ENCODE measurements at regions not wholly inside any gene's neighbourhood (a gene's known extent, or its start where the extent isn't known, plus 50 kb on each side); places are given as distances from the start of the nearest gene placed in this dataset.

GRCh38 chr6:137588472-137588871, 94.3 kb upstream of the OLIG3 start:
- TF ChIP-seq CTCF (IDR thresholded peaks at IDR 0.05) = no peak
- Histone ChIP-seq H3K27ac (no peak overlapping the region), H3K4me3 (no peak overlapping the region)
- DNase-seq (ENCODE audit: low spot score) = no peak

- no peak for TF ChIP-seq CTCF (IDR thresholded peaks at IDR 0.05)
- Histone ChIP-seq H3K27ac (no peak overlapping the region), H3K4me3 (no peak overlapping the region)
- DNase-seq (ENCODE audit: low spot score) = no peak
Measured at GRCh38 chr6:137589067-137589848, 95.1 kb upstream of the OLIG3 start.

- Histone ChIP-seq H3K27ac (no peak overlapping the region), H3K4me3 (no peak overlapping the region)
- no peak for DNase-seq (ENCODE audit: low spot score)
- TF ChIP-seq CTCF (IDR thresholded peaks at IDR 0.05) = no peak
Measured at GRCh38 chr6:137590684-137591083, 96.5 kb upstream of the OLIG3 start.

GRCh38 chr6:137601471-137601870, 107.3 kb upstream of the OLIG3 start:
- DNase-seq (ENCODE audit: low spot score) = no peak
- no peak for TF ChIP-seq CTCF (IDR thresholded peaks at IDR 0.05)
- Histone ChIP-seq H3K4me3 (no peak overlapping the region), H3K27ac (no peak overlapping the region)

GRCh38 chr6:137602313-137603197, 108.4 kb upstream of the OLIG3 start:
- Histone ChIP-seq H3K4me3 (no peak overlapping the region), H3K27ac (no peak overlapping the region)
- no peak for DNase-seq (ENCODE audit: low spot score)
- no peak for TF ChIP-seq CTCF (IDR thresholded peaks at IDR 0.05)

- no peak for DNase-seq (ENCODE audit: low spot score)
- Histone ChIP-seq H3K4me3 (no peak overlapping the region), H3K27ac (no peak overlapping the region)
- TF ChIP-seq CTCF (IDR thresholded peaks at IDR 0.05) = no peak
Measured at GRCh38 chr6:137610702-137611101, 116.5 kb upstream of the OLIG3 start.
